Choroid plexus epithelial cell (primary cell): ENCODE measurements at regions not wholly inside any gene's neighbourhood (a gene's known extent, or its start where the extent isn't known, plus 50 kb on each side); places are given as distances from the start of the nearest gene placed in this dataset.
"Not testable (repeated sequence)": the region's sequence is repeated elsewhere in the genome, so short reads cannot be mapped to it uniquely, and the experiment has no call there.

Experiments used
- DNase-seq: peaks from one replicate; pipeline ENCODE4 v3.0.0-alpha.2; 2010; ENCODE audit warnings: low read depth
- H3K4me3 ChIP-seq: 2 replicates; pipeline ENCODE4 v1.5.1; 2011; ENCODE audit warnings: low read depth, mild to moderate bottlenecking, control low read depth, low read length, moderate library complexity
- CTCF ChIP-seq: conservative IDR thresholded peaks from 2 replicates; pipeline ENCODE4 v1.5.1; 2011; ENCODE audit warnings: low read depth, mild to moderate bottlenecking, control low read depth, inconsistent platforms, low read length, moderate library complexity

DNA sequence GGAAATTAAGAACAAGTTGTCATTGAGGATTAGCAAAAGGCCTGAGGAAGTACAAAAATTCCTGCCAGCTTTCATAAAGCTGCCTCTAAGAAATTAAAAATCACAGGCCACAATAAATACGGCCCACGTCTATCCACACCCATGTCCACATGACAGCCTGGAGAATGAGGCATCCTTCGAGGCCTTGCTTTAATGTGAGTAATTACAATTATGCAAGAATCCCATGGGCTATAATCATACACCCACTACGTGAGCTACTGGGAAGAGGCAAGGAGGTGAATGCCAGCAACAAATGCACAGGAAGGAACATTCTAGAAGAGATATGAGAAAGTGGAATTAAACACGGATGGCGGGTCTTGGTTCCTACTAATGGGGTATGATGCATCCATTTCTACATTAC, 65.4 kb upstream of the ZFHX3 start:
- no peak overlapping the region for H3K4me3 ChIP-seq
- no peak for TF ChIP-seq CTCF
- DNase-seq = peak; percentile 12

GRCh38 chr16:73108195-73108963, 60.5 kb upstream of the ZFHX3 start:
- H3K4me3 ChIP-seq = no peak overlapping the region
- DNase-seq = no peak
- no peak for TF ChIP-seq CTCF

- DNase-seq = no peak
- no peak for TF ChIP-seq CTCF
- no peak overlapping the region for H3K4me3 ChIP-seq
Measured at GRCh38 chr16:73107371-73107770, 59.4 kb upstream of the ZFHX3 start.

- no peak for DNase-seq
- no peak for TF ChIP-seq CTCF
Measured at GRCh38 chr16:73106329-73107034, 58.6 kb upstream of the ZFHX3 start.

GRCh38 chr16:73101568-73101967, 53.6 kb upstream of the ZFHX3 start:
- no peak for DNase-seq
- TF ChIP-seq CTCF = no peak
- no peak overlapping the region for H3K4me3 ChIP-seq

More at GRCh38 chr16:73106329-73107034, 58.6 kb upstream of the ZFHX3 start:
- no peak overlapping the region for H3K4me3 ChIP-seq

GRCh38 chr16:73099601-73100000, 51.7 kb upstream of the ZFHX3 start:
- not testable (repeated sequence) for DNase-seq

More at GRCh38 chr16:73099601-73100000, 51.7 kb upstream of the ZFHX3 start:
- not testable (repeated sequence) for H3K4me3 ChIP-seq
